HG03097 (cell line): ENCODE measurements at regions not wholly inside any gene's neighbourhood (a gene's known extent, or its start where the extent isn't known, plus 50 kb on each side); places are given as distances from the start of the nearest gene placed in this dataset.

Experiments
- ATAC-seq: cut with Tn5 transposase; IDR thresholded peaks from one replicate; pipeline ENCODE4 v1.9.1; 2021; ENCODE audit not compliant: unreplicated experiment, low FRiP score

DNA sequence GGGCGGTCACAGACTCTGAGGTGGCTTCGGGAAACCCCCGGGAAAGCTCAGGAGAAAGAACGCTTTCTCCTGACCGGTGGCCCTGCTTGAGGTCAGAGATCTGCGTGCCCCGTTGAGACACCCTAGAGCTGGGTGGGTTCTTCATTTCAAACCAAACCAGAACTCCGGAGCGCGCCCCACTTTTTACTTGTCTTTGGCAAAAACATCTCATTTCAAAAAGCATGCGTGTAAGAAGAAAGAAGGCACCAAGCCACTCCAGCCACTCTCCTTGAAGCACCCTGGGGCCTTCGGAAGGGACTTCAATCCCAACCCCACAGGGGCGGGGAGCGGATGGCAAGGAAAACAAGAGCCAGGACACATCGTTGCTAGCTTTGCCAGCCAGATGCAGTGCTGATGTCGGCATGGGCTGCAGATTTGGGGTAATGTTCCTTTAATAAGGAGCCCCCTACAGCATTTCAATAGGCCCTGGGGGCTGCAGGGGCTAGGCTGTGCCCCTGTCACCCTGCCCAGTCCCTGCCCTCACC lies 171.7 kb downstream of the ERCC6L2 start:
- no peak for ATAC-seq

DNA sequence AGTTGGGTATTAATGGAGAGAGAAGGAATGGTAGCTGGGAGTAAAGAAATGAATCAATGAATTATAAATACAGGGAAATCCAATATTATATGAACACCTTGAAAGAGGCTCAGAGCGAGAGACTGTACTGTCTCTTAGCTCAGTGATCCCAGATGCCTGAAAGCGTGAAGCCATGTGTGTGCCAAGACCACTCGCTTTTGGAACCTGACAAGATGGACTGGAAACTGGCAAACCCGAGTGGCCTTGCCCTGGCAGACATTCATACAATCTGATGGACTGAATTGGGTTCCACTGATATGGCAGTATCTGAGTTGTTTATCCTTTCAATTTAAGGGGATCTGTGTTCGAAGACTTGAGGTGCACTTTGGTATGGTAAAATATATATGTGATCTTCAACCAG lies 170.3 kb downstream of the ERCC6L2 start:
- ATAC-seq, result no peak

DNA sequence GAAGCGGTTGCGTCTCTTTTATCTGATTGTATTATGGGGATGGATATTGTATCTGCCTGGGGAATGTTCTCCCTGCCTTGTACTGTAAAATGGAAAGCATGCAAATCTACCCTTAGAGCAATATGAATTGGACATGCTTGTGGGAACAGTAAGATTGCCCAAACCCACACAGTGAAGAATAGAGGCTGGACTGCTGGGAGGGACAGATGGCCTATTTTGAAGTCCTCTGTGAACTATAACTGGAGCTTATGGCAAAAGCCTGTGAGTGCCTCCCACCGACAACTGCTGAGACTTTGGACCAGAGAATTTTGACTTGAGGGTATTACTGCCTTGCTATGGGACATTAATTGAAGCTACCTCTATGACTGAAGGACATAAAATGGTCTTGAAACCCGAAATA lies 168.9 kb downstream of the ERCC6L2 start:
- ATAC-seq, result no peak

DNA sequence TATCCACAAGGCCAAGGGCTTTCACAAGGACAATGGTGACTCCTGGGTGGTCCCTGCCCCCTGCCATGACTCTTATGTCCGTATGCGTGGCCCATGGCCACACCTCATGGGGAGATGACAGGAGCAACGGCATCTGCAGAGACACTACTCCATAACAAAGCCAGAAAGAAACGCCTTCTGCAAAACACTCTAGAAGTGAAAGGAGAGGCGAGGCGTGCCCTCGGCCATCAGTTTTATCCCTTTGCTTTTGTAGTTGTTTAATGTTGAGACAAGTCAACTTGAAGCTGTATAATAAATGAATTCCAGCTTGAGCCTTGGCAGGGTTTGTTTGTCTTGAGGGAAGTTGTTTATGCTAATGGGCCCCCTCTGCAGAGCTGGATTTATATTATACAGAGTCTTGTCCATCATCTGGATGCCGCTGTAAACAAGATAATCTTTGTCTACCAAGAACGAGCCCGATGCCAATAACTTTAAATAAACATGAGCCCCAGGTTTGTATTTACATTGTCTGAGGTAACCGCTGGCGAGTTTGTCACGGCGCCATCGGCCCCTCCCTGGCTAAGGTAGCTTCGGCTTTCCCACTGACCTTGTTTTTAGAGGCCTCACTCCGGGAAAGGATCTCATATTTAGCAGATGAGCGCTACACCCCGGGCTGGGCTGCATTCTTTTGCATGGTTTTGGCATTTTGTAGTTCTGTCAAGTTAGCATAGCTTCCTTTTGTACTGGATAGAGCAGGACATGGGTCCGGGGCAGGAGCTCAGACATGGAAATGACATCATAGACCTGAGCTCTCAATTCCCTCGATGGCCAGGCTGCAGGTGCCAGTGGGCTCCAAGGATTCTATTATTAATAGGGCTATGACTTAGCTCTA lies 165.3 kb downstream of the ERCC6L2 start:
- ATAC-seq, result no peak

DNA sequence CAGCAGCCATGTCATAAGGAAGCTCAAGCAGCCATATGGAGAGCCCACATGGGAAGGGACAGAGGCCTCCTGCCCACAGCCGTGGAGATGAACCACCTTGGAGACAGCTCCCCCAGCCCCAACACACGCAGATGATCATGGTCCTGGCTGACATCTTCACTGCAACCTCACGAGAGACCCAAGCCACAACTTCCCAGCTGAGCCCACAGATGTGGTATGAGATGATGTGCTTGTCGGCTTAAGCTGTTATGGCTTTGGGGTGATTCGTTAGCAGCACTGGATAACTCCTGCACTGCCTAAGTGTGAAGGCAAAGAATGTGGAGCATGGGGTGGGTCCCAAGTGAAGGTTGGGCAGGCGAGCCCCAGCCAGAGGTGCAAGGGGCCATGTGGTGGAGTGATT lies 163.4 kb downstream of the ERCC6L2 start:
- no peak for ATAC-seq

DNA sequence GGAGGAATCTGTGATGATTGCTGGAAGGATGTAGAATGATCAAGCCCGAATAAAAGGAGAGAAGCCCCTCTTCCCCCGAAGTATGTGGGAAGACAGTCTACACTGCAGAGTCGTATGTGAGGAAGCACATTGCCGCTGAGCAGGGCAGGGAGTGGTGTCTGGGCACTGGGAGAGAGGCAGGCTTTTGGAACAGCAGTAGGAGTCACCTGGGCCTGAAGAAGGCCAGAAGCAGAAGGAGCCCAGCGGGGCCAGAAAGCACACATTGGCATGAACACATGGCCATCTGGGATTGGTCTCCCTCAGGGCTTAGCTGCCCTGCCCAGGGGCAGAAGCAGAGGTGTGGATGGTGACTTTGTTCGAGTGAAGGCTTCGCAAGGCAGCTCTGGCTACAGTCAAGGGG lies 162.8 kb downstream of the ERCC6L2 start:
- no peak for ATAC-seq

DNA sequence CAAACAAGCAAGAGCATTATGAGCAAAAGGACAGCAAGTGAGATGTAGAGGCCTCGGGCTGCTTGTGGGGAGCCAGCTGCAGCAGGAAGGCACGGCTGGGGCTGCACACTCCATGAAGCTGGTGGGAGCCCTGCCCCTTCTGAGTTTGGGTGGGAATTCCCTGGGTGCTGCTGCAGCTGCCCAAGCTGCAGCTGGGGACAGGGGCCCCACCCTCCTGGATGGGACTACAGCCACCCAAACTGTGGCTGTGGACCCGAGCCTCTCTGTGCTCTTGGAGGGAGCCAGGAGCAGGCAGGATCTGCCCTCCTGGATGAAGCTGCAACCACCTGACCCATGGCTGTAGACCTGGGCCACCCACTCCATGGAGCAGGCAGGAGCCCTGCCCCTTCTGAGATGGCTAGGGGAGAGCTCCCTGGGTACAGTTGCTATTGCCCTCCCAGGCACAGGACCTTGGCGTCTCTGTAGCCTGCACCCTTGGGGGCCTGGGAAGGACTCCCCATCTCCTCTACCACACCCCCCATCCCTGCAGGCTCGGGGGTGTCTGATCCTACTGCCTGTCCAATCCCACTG lies 159.1 kb downstream of the ERCC6L2 start:
- ATAC-seq, result no peak

DNA sequence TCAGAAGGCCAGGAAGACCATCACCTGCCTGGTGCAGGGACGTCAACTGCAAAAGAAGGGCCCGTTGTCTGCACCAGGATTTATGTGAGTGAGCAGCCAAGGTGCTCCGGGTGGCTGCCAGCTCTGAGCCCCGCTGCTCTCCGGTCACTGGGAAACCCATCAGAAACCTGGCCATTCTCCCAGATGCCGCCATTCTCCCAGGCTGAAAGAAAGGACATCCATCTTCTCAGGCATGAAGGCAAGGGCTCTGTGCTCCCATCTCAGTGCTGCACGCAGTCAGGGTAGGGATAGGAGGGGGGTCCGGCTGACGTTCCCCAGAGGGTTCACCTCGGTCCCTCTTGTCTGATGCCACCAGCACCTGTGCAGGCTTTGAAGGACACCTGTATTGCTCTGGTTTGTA lies 158.4 kb downstream of the ERCC6L2 start:
- ATAC-seq, result no peak

DNA sequence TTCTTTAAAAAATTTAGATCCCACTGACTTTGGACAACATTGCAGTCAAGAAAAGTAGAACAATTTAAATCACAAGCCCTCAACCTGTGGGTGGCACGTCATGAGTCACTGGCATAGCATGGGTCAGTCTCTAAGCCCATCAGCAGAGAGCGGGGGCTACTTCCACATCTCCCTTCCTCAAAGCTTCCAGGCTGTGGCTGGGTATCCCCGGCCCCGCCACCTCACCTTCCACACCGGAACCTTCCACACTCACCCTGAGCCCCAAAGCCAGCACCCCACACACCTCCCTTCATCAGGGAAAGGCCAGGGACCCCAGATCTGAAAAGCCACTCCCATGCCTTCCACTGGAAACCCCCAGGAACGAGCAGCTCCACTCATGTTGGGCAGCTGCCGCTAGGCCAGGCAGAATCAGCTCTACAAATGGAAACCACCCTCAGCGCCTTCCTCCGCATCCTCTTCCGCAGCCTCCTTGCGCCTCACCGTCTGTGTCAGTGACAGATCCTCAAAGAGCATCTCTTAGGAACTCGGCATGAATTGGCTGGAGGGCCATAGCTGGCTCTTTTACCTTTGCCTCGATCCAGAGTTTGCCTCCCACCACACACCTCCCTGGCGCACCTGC lies 156.5 kb downstream of the ERCC6L2 start:
- no peak for ATAC-seq

DNA sequence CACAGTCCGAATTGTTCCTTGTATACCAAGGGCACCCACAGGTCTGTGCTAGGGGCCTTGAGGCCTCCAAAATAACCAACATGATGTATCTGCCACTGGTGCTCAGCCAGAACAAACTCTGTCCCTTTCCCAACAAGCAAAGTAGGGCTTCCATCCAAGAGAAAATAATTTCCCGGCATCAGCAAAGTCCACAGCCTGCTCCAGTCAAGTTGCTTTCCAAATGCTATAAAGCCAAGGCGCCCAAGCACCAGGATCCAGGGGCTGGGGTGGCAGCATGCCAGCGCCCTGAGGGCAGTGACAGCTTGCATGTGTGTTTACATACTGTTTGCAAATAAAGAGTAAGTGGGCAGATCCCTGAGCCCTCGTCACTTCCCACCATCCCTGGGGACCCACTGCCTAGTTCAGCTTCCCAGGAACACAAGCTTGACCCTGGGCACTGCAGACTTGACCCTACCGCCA lies 155.9 kb downstream of the ERCC6L2 start:
- no peak for ATAC-seq

DNA sequence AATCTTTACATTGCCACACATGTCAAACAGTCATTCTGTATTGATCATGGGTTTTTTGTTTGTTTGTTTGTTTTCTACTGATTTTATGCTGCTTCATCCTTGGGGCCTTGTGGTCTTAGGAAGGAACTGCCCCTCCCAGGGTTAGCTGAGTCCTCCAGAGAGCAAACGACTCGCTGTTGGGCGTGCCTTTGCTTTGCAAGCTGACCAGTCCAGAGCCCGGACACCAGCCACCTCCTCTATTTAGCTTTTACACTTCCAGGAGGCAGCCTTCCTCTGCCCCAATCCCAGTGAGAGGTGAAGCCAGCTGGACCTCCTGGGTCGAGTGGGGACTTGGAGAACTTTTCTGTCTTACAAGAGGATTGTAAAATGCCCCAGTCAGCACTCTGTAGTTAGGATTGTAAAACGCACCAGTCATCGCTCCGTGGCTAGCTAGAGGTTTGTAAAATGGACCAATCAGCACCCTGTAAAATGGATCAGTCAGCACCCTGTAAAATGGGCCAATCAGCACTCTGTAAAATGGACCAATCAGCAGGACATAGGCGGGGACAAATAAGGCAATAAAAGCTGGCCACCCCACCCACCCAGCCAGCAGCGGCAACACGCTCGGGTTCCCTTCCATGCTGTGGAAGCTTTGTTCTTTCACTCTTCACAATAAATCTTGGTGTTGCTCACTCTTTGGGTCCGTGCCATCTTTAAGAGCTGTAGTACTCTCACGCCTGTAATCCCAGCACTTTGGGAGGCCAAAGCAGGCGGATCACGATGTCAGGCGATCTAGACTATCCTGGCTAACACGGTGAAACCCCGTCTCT lies 154.4 kb downstream of the ERCC6L2 start:
- no peak for ATAC-seq

DNA sequence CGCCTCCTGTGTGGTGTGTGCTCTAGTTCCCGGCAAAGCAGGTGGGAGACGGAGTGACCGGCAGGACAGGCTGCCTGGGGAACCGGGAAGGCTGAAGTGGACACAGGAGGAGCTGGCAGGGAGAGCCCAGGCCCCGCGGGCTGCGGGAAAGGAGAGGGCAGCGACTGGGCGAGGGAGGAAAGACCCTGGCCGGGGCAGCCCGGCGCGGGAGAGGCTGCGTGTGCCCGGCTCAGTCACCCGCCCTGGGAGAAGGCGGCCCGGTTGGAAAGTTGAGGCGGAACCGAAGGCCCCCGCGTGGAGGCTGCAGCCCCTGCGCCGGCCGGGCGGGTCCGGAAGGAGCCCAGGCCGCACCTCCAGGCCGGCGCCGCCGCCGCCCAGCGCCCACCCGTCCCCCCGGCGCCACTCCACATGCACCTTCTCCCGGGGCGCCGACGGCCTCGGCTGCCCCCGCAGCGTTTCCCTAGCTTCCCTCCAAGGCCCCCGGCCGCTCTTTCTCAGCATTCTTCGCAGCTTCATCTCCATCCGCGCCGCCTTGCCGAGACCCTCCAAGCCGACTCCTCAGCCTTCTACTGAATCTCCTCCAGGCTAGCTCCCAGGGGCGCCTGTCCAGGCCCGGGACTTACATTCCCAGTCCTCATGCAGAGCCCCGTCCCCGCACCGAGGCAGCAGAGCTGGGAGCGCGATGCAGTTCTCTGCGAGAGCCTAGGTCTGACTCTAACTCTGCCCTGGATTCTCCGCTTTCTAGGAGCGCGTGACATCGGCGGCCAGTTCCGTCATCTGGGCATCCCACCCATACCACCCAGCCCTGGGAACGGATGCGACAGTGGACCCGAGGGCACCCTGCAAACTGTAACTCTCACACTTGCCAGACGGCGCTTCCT lies 152.0 kb downstream of the ERCC6L2 start:
- no peak for ATAC-seq

DNA sequence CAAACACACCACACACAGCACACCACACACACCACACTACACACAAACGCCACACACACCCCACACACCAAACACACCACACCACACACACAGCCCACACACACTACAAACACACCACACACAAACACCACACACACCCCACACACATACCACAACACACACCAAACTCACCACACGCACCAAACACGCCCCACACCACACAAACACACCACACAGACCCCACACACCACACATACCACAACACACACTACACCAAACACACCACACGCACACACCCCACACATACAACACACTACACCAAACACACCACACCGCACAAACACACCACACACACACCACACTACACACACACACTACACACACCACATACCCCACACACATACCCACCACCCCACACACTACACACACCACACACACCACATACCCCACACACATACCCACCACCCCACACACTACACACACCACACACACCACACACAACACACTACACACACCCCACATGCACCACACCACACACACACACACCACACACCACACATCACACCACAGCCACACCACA lies 151.2 kb downstream of the ERCC6L2 start:
- ATAC-seq, result no peak

DNA sequence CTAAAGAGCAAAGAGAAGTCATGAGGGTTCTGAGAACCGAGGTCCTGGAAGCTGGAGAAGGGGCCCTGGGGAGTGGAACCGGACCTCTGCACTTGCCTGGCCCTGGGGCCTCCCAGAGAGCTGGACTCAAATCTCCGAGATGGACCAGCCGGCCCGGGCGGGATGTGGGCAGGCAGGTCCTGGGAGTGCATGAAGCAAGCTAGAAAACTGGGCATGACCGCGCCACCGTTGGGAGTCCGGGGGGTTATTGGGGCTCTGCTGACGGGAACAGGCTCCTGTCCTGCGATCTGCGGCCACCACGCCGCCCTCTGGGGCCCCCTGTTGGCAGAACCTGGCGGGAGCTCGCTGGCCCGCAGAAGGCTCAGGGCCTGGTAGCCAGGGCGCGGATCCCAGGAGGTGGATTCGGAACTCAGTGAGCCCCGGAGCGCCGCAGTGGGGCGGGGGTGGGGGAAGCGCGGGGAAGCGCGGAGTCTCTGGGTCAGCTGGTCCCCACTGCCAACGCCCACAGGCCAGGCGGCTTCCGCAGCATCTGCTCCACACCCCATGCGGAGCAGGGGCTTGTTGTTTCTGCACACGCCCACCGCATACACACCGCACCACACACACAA lies 150.6 kb downstream of the ERCC6L2 start:
- ATAC-seq, result no peak

DNA sequence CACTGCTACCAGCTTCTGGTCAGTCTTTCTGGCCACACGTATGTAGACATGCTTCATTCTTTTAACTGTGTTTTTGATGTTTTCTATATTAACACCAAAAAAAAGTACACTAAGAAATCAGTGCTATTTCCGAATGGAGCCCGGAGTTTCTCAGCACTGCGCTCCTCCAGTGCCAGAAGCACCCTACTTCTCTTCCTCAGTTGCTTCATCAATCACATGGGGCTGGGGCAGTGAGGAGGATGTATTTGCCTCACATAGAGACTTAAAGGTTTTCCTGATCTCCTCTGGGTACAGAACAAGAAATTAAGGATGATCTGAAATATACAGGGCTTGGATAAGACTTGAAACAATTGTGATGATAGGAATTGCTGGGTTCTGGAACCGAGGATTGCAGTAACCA lies 148.0 kb downstream of the ERCC6L2 start:
- no peak for ATAC-seq

DNA sequence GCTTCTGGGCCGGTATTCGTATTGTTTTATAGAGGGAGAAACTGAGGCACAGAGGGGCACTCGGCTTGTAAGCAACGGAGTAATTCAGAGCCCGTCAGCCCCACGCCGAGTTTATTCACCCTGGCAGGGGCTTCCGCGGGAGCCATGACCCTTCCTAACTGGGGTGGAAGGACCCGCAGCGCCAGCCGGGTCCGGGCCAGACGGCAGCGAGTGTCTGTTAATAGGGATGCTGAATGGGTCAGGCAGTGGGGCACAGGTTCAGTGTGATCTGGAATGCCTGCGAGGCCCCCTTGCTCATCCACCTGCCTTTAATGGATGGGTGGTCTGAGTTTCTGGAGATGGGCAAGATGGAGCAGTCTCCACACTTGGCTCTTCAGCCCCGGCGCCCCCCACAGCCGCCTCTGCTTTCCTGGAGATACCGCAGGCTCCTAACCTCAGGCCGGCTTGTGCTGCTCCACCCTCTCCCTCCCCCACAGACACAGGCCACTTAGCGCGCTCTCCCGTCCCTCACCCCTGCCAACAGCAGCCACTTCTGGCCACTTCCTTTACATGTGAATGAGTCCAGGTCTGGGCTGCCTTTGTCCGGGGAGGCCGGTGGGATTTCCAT lies 147.1 kb downstream of the ERCC6L2 start:
- ATAC-seq, result no peak

DNA sequence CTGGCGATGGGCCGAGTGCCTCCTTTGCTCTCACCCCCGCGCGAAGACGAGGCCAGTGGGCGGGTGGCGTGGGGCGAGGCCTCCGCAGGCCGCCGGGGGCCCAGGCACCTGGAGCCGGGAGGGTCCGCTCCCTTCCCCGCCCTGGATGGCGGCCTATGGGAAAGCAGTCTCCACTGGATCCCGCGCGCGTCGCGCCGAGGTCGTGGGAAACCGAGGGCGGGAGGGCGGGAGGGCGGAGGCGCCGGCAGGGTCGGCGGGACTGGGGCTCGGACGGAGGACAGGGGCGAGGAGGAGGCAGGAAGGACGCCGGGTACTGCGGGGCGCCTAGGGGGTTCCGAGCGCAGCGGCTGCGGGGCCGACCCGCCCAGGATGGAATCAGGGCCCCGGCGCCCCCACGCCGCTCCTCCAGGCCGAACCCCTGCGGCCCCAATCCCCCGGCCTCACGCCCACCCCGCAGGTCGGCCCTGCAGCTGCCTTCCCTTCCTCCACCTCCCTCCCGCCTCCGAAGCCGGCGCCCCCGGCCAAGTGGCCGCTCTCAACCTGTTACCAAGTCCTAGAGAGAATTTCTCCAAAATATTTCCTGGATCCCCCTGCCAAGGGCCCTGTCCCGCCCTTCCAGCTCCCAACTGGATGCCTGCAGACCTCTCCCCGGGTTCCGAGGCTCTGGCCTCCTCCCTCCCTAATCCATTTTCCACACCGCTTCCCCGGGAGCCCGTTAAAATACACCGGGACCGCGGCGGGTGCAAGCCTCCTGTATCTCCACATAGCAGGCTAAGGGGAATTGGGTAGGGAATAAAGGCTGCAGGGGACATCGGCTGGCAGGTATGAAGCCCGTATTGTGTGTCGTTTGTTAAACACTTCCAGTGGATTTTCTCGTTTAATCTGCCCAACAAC lies 146.3 kb downstream of the ERCC6L2 start:
- no peak for ATAC-seq
